IMR-90 (cell line): ENCODE measurements at regions not wholly inside any gene's neighbourhood (a gene's known extent, or its start where the extent isn't known, plus 50 kb on each side); places are given as distances from the start of the nearest gene placed in this dataset.

Source experiments
- ATAC-seq: fragments of 200-7000 bp; cut with Tn5 transposase; 2 replicates; pipeline ENCODE4 v1.9.1; 2020; ENCODE audit warnings: low read depth, mild to moderate bottlenecking, moderate library complexity
- BruUV-seq: library from RNA; stranded (reverse); fragments of 400-500 nt; replicated peaks from 2 replicates; lab custom pipeline; 2021; lab: Mats Ljungman, UMichigan
- CTCF ChIA-PET: fragments of 300-600 bp; formaldehyde crosslinking; extraction: SDS; loops from one replicate; lab custom pipeline; 2021; ENCODE audit warnings: antibody characterized with exemption; lab: Yijun Ruan, JAX
- POLR2A ChIA-PET: fragments of 300-600 bp; sonication (Branson Sonifier 250); formaldehyde crosslinking; loops from one replicate; lab custom pipeline; 2022; ENCODE audit warnings: antibody characterized with exemption; ENCODE audit not compliant: unreplicated experiment; lab: Charles Lee
- DNase-seq: peaks from one replicate; pipeline ENCODE4 v3.0.0; 2013
- H2AFZ ChIP-seq: replicated peaks from 2 replicates; pipeline ENCODE3; 2013; ENCODE audit warnings: low read length, mild to moderate bottlenecking; ENCODE audit not compliant: poor library complexity
- H2AK5ac ChIP-seq: 2 replicates; pipeline ENCODE4 v1.6.1; 2013; ENCODE audit warnings: low read depth, low read length, inconsistent platforms
- H2AK9ac ChIP-seq: replicated peaks from 2 replicates; pipeline ENCODE3; 2013; ENCODE audit warnings: mild to moderate bottlenecking, low read depth, low read length, moderate library complexity; ENCODE audit not compliant: poor library complexity
- H2BK120ac ChIP-seq: 2 replicates; pipeline ENCODE4 v1.6.1; 2013; ENCODE audit warnings: low read depth, low read length, inconsistent platforms
- H2BK15ac ChIP-seq: 3 replicates; pipeline ENCODE4 v1.6.1; 2013; ENCODE audit warnings: low read depth, low read length, inconsistent platforms
- H2BK20ac ChIP-seq: 2 replicates; pipeline ENCODE4 v1.6.1; 2013; ENCODE audit warnings: low read depth, mild to moderate bottlenecking, inconsistent platforms, low read length, moderate library complexity
- H2BK5ac ChIP-seq: 2 replicates; pipeline ENCODE4 v1.6.1; 2013; ENCODE audit warnings: mild to moderate bottlenecking, low read depth, low read length, inconsistent platforms; ENCODE audit not compliant: poor library complexity, severe bottlenecking
- H3K14ac ChIP-seq: replicated peaks from 2 replicates; pipeline ENCODE4 v1.6.1; 2013; ENCODE audit warnings: low read depth, low read length, inconsistent platforms
- H3K18ac ChIP-seq: 2 replicates; pipeline ENCODE4 v1.6.1; 2013; ENCODE audit warnings: low read depth, low read length, control low read depth
- H3K23ac ChIP-seq: 2 replicates; pipeline ENCODE4 v1.6.1; 2013; ENCODE audit warnings: low read depth, low read length, inconsistent platforms
- H3K27ac ChIP-seq: 2 replicates; pipeline ENCODE4 v1.5.1; 2013; ENCODE audit warnings: mild to moderate bottlenecking, control low read depth, low read length; ENCODE audit not compliant: insufficient read depth
- H3K27me3 ChIP-seq: 2 replicates; pipeline ENCODE4 v1.6.1; 2013; ENCODE audit warnings: low read length; ENCODE audit not compliant: control insufficient read depth, insufficient read depth
- H3K36me3 ChIP-seq: 2 replicates; pipeline ENCODE4 v1.6.1; 2013; ENCODE audit warnings: low read length, mixed read lengths; ENCODE audit not compliant: control insufficient read depth, insufficient read depth
- H3K4ac ChIP-seq: 2 replicates; pipeline ENCODE4 v1.6.1; 2013; ENCODE audit warnings: low read depth, low read length, inconsistent platforms
- H3K4me1 ChIP-seq: 2 replicates; pipeline ENCODE4 v1.6.1; 2013; ENCODE audit warnings: low read length, mixed read lengths; ENCODE audit not compliant: control insufficient read depth, insufficient read depth
- H3K4me2 ChIP-seq: 2 replicates; pipeline ENCODE4 v1.6.1; 2013; ENCODE audit warnings: low read depth, mild to moderate bottlenecking, control low read depth, low read length, moderate library complexity
- H3K4me3 ChIP-seq: 2 replicates; pipeline ENCODE4 v1.5.1; 2013; ENCODE audit warnings: low read depth, mild to moderate bottlenecking, control low read depth, low read length, moderate library complexity; ENCODE audit not compliant: insufficient read depth
- H3K56ac ChIP-seq: 2 replicates; pipeline ENCODE4 v1.6.1; 2013; ENCODE audit warnings: low read length, inconsistent platforms; ENCODE audit not compliant: insufficient read depth; ENCODE audit errors: extremely low read depth
- H3K79me1 ChIP-seq, 2 experiments: 2 replicates each; pipeline ENCODE4 v1.6.1; 2013; ENCODE audit warnings: low read length in 2 of 2, inconsistent platforms in 1 of 2, low read depth in 1 of 2
- H3K9ac ChIP-seq: 2 replicates; pipeline ENCODE4 v1.6.1; 2013; ENCODE audit warnings: low read depth, low read length, control low read depth
- H3K9me1 ChIP-seq: 2 replicates; pipeline ENCODE4 v1.6.1; 2013; ENCODE audit warnings: low read length, inconsistent platforms; ENCODE audit not compliant: insufficient read depth
- H3K9me3 ChIP-seq: 2 replicates; pipeline ENCODE4 v1.6.1; 2013; ENCODE audit warnings: low read length; ENCODE audit not compliant: control insufficient read depth, insufficient read depth
- H4K20me1 ChIP-seq: 2 replicates; pipeline ENCODE4 v1.6.1; 2013; ENCODE audit warnings: low read length, inconsistent platforms; ENCODE audit not compliant: insufficient read depth
- H4K5ac ChIP-seq: 2 replicates; pipeline ENCODE4 v1.6.1; 2013; ENCODE audit warnings: mild to moderate bottlenecking, low read depth, low read length, control low read depth
- H4K8ac ChIP-seq, 2 experiments: 2 replicates each; pipeline ENCODE4 v1.6.1; 2013; ENCODE audit warnings: low read depth in 2 of 2, low read length in 2 of 2, control low read depth in 1 of 2, inconsistent platforms in 1 of 2
- H4K91ac ChIP-seq: 2 replicates; pipeline ENCODE4 v1.6.1; 2013; ENCODE audit warnings: low read depth, low read length, inconsistent platforms; ENCODE audit not compliant: insufficient read depth
- BHLHE40 ChIP-seq: fragments of 150-350 bp; IDR thresholded peaks from 2 replicates; pipeline ENCODE4 v1.6.1; 2016; ENCODE audit warnings: mild to moderate bottlenecking, low read depth, low read length
- CEBPB ChIP-seq: IDR thresholded peaks from 2 replicates; pipeline ENCODE4 v1.6.1; 2012; ENCODE audit warnings: low read depth, low read length, improper control_type of control experiment
- FOS ChIP-seq: fragments of 150-350 bp; IDR thresholded peaks from 2 replicates; pipeline ENCODE4 v1.6.1; 2016; ENCODE audit warnings: low read depth, low read length
- MAFK ChIP-seq: IDR thresholded peaks from 2 replicates; pipeline ENCODE4 v1.6.1; 2012; ENCODE audit warnings: low read depth, low read length, improper control_type of control experiment
- MAZ ChIP-seq: IDR thresholded peaks from 2 replicates; pipeline ENCODE4 v1.6.1; 2012; ENCODE audit warnings: low read depth, mild to moderate bottlenecking, low read length, improper control_type of control experiment, moderate library complexity, borderline replicate concordance
- MXI1 ChIP-seq: IDR thresholded peaks from 2 replicates; pipeline ENCODE4 v1.6.1; 2012; ENCODE audit warnings: low read depth, mild to moderate bottlenecking, low read length, moderate library complexity, borderline replicate concordance
- NFE2L2 ChIP-seq: fragments of 150-350 bp; IDR thresholded peaks from 2 replicates; pipeline ENCODE4 v1.6.1; 2016; ENCODE audit warnings: low read depth, mild to moderate bottlenecking, low read length
- POLR2A ChIP-seq: IDR thresholded peaks from 2 replicates; pipeline ENCODE4 v1.6.1; 2012; ENCODE audit warnings: mild to moderate bottlenecking, low read depth, low read length
- RAD21 ChIP-seq: IDR thresholded peaks from 2 replicates; pipeline ENCODE4 v1.6.1; 2012; ENCODE audit warnings: low read length, improper control_type of control experiment
- RCOR1 ChIP-seq: IDR thresholded peaks from 2 replicates; pipeline ENCODE4 v1.6.1; 2012; ENCODE audit warnings: mild to moderate bottlenecking, low read length, improper control_type of control experiment; ENCODE audit not compliant: insufficient replicate concordance
- SMC3 ChIP-seq: fragments of 150-350 bp; IDR thresholded peaks from 2 replicates; pipeline ENCODE4 v1.6.1; 2016; ENCODE audit warnings: low read depth, mild to moderate bottlenecking, antibody characterized with exemption, low read length, moderate library complexity
- WGBS, 2 experiments: methylation state at CpG; one replicate each; pipeline versions ENCODE4 v1.1.5 to v1.1.7; 2013; ENCODE audit warnings: missing lambda C conversion rate in 2 of 2; ENCODE audit not compliant: insufficient read length in 1 of 2; ENCODE audit errors: extremely low coverage in 2 of 2; 5-methylcytosine and 5-hydroxymethylcytosine counted together
- dilution Hi-C: fragments of 300-500 bp; cut with HindIII; formaldehyde crosslinking; loops from one replicate; pipeline ENCODE4 v1.14.3; 2018; ENCODE audit warnings: low sequenced_read_pairs; ENCODE audit not compliant: unreplicated experiment
- in situ Hi-C: fragments of 300-500 bp; cut with MboI; formaldehyde crosslinking; loops from 3 replicates; pipeline ENCODE4 v1.14.3; 2019; ENCODE audit warnings: low sequenced_read_pairs, inconsistent platforms, mixed read lengths
- intact Hi-C: fragments of 100-400 bp; cut with micrococcal nuclease; formaldehyde crosslinking; loops from 2 replicates; pipeline ENCODE4 v1.10.0; 2022
- TF ChIP-seq, protein P1 (sequence below): fragments of 150-350 bp; IDR thresholded peaks from 2 replicates; pipeline ENCODE4 v1.6.1; 2017; ENCODE audit warnings: mild to moderate bottlenecking, antibody characterized with exemption, low read length, low read depth

- WGBS, 2 experiments = 0% methylated on average over 2 of the region's 6 CpGs; no CpG with 5 or more reads in 1 of the 2 experiments
Measured at GRCh38 chr12:114933428-114934160, 249.6 kb upstream of the TBX3 start.

More at GRCh38 chr12:114933428-114934160, 249.6 kb upstream of the TBX3 start:
- Histone ChIP-seq H2AFZ (peak overlapping the region; percentile 44), H2BK15ac (peak overlapping the region; percentile 98; the same call in 2 of the 3 replicates), H4K8ac (peak overlapping the region in 1 of 2 experiments; percentile 80; a peak in 2 of 4 replicates), H3K14ac (peak overlapping the region; percentile 48; the same call in 1 of the 2 replicates), H3K4me1 (peaks cover 7% of the 10 kb centered on the region), H3K27me3 (no peaks in the 10 kb centered on the region), H3K56ac (peak overlapping the region; percentile 48), H3K18ac (no peak overlapping the region; the same call in 1 of the 2 replicates), H2AK5ac (peak overlapping the region; percentile 62; the same call in 1 of the 2 replicates), H4K20me1 (no peaks in the 10 kb centered on the region), H3K4me3 (no peak overlapping the region), H3K9me3 (no peaks in the 10 kb centered on the region), H2BK5ac (peak overlapping the region; percentile 87), H4K5ac (no peak overlapping the region), H3K4ac (peak overlapping the region; percentile 71), H3K36me3 (no peaks in the 10 kb centered on the region), H3K9me1 (peaks cover 6% of the 10 kb centered on the region), H2BK20ac (peak overlapping the region; percentile 87), H3K27ac (peak overlapping the region; percentile 28; the same call in 1 of the 2 replicates), H3K79me1 (no peaks in the 10 kb centered on the region), H2AK9ac (no peak overlapping the region), H3K9ac (no peak overlapping the region), H4K91ac (peak overlapping the region; percentile 56; the same call in 1 of the 2 replicates), H2BK120ac (peak overlapping the region; percentile 90), H3K4me2 (peak overlapping the region; percentile 32; the same call in 1 of the 2 replicates), H3K23ac (peak overlapping the region; percentile 78)
- dilution Hi-C loops = no loop called here
- in situ Hi-C loops = no loop called here
- POLR2A ChIA-PET = interaction anchor here (0.6 to 1.0 kb wide), 3 partner anchors 24 to 241 kb away, joined by 3 to 4 read pairs (median 4); no protein-coding TSS in a partner anchor
- ATAC-seq = peak; percentile 97
- no TSS peak for BruUV-seq
- intact Hi-C loops = loop anchor here (5.0 kb wide), 2 partner anchors 214 to 251 kb away; partner anchors contain the start of gene TBX3
- DNase-seq = peak; percentile 94
- TF ChIP-seq BHLHE40 = peak; percentile 72
- TF ChIP-seq NFE2L2 = 0 out of 2 replicates have a peak, but pooled peaks have one; percentile 25
- TF ChIP-seq MXI1 = no peak
- 0 out of 2 replicates have a peak, but pooled peaks have one; percentile 11 for TF ChIP-seq RAD21
- TF ChIP-seq CEBPB = peak; percentile 90
- peak; percentile 98 for TF ChIP-seq FOS
- no peak; the same call in 1 of the 2 replicates for TF ChIP-seq MAFK
- TF ChIP-seq, protein P1, sequence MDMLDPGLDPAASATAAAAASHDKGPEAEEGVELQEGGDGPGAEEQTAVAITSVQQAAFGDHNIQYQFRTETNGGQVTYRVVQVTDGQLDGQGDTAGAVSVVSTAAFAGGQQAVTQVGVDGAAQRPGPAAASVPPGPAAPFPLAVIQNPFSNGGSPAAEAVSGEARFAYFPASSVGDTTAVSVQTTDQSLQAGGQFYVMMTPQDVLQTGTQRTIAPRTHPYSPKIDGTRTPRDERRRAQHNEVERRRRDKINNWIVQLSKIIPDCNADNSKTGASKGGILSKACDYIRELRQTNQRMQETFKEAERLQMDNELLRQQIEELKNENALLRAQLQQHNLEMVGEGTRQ = no peak
- TF ChIP-seq POLR2A = no peak; the same call in 1 of the 2 replicates
- peak; percentile 10 for TF ChIP-seq RCOR1
- no peak; the same call in 1 of the 2 replicates for TF ChIP-seq SMC3
- TF ChIP-seq MAZ = peak; percentile 41; the same call in 1 of the 2 replicates
- CTCF ChIA-PET = interaction anchor here (1.3 to 2.4 kb wide), 2 partner anchors 11 to 249 kb away, joined by 4 to 11 read pairs; partner anchors contain the start of gene TBX3
